ENCODE measurements at regions not wholly inside any gene's neighbourhood (a gene's known extent, or its start where the extent isn't known, plus 50 kb on each side); places are given as distances from the start of the nearest gene placed in this dataset.

GRCh38 chr2:194735837-194736542 lies 921.0 kb upstream of the SLC39A10 start:
- no peaks in the 10 kb centered on the region for H3K9me3 ChIP-seq (ENCODE audit: control insufficient read depth, low read length)
- H3K36me3 ChIP-seq (ENCODE audit: control insufficient read depth, insufficient read depth, low read length, severe bottlenecking), result no peaks in the 10 kb centered on the region
- DNase-seq (ENCODE audit: low read depth), result no peak
- H3K4me1 ChIP-seq (ENCODE audit: control insufficient read depth, insufficient read depth, low read length), result no peaks in the 10 kb centered on the region
- no peaks in the 10 kb centered on the region for H3K27me3 ChIP-seq (replicated peaks; ENCODE audit: control insufficient read depth, insufficient read depth, low read length)
- no peak overlapping the region for H3K4me3 ChIP-seq (ENCODE audit: low read length)
- H3K9ac ChIP-seq (ENCODE audit: low read length), result no peak overlapping the region

GRCh38 chr2:194730266-194730665 lies 926.8 kb upstream of the SLC39A10 start:
- Histone ChIP-seq H3K9ac (ENCODE audit: low read length) (no peak overlapping the region), H3K36me3 (ENCODE audit: control insufficient read depth, insufficient read depth, low read length, severe bottlenecking) (no peaks in the 10 kb centered on the region), H3K27me3 (replicated peaks; ENCODE audit: control insufficient read depth, insufficient read depth, low read length) (no peaks in the 10 kb centered on the region), H3K4me3 (ENCODE audit: low read length) (no peak overlapping the region), H3K4me1 (ENCODE audit: control insufficient read depth, insufficient read depth, low read length) (no peaks in the 10 kb centered on the region), H3K9me3 (ENCODE audit: control insufficient read depth, low read length) (no peaks in the 10 kb centered on the region)
- no peak for DNase-seq (ENCODE audit: low read depth)

- Histone ChIP-seq H3K27me3 (replicated peaks; ENCODE audit: control insufficient read depth, insufficient read depth, low read length) (no peaks in the 10 kb centered on the region), H3K36me3 (ENCODE audit: control insufficient read depth, insufficient read depth, low read length, severe bottlenecking) (no peaks in the 10 kb centered on the region), H3K9ac (ENCODE audit: low read length) (no peak overlapping the region), H3K4me3 (ENCODE audit: low read length) (no peak overlapping the region), H3K9me3 (ENCODE audit: control insufficient read depth, low read length) (no peaks in the 10 kb centered on the region), H3K4me1 (ENCODE audit: control insufficient read depth, insufficient read depth, low read length) (no peaks in the 10 kb centered on the region)
- no peak for DNase-seq (ENCODE audit: low read depth)
Observed at GRCh38 chr2:194725169-194725568, 931.9 kb upstream of the SLC39A10 start.

GRCh38 chr2:194723446-194723845 lies 933.6 kb upstream of the SLC39A10 start:
- Histone ChIP-seq H3K9ac (ENCODE audit: low read length) (no peak overlapping the region), H3K27me3 (replicated peaks; ENCODE audit: control insufficient read depth, insufficient read depth, low read length) (no peaks in the 10 kb centered on the region), H3K4me3 (ENCODE audit: low read length) (no peak overlapping the region), H3K4me1 (ENCODE audit: control insufficient read depth, insufficient read depth, low read length) (no peaks in the 10 kb centered on the region), H3K9me3 (ENCODE audit: control insufficient read depth, low read length) (no peaks in the 10 kb centered on the region), H3K36me3 (ENCODE audit: control insufficient read depth, insufficient read depth, low read length, severe bottlenecking) (no peaks in the 10 kb centered on the region)
- no peak for DNase-seq (ENCODE audit: low read depth)

- H3K36me3 ChIP-seq (ENCODE audit: control insufficient read depth, insufficient read depth, low read length, severe bottlenecking), result no peaks in the 10 kb centered on the region
- H3K9ac ChIP-seq (ENCODE audit: low read length), result no peak overlapping the region
- H3K27me3 ChIP-seq (replicated peaks; ENCODE audit: control insufficient read depth, insufficient read depth, low read length), result no peaks in the 10 kb centered on the region
- no peaks in the 10 kb centered on the region for H3K9me3 ChIP-seq (ENCODE audit: control insufficient read depth, low read length)
- no peaks in the 10 kb centered on the region for H3K4me1 ChIP-seq (ENCODE audit: control insufficient read depth, insufficient read depth, low read length)
- no peak overlapping the region for H3K4me3 ChIP-seq (ENCODE audit: low read length)
- no peak for DNase-seq (ENCODE audit: low read depth)
Observed at GRCh38 chr2:194721227-194721626, 935.8 kb upstream of the SLC39A10 start.

- Histone ChIP-seq H3K27me3 (replicated peaks; ENCODE audit: control insufficient read depth, insufficient read depth, low read length) (no peaks in the 10 kb centered on the region), H3K4me3 (ENCODE audit: low read length) (no peak overlapping the region), H3K36me3 (ENCODE audit: control insufficient read depth, insufficient read depth, low read length, severe bottlenecking) (no peaks in the 10 kb centered on the region), H3K9ac (ENCODE audit: low read length) (no peak overlapping the region), H3K4me1 (ENCODE audit: control insufficient read depth, insufficient read depth, low read length) (no peaks in the 10 kb centered on the region), H3K9me3 (ENCODE audit: control insufficient read depth, low read length) (no peaks in the 10 kb centered on the region)
- no peak for DNase-seq (ENCODE audit: low read depth)
Observed at GRCh38 chr2:194720462-194720861, 936.6 kb upstream of the SLC39A10 start.

GRCh38 chr2:194718881-194719280 lies 938.1 kb upstream of the SLC39A10 start:
- Histone ChIP-seq H3K36me3 (ENCODE audit: control insufficient read depth, insufficient read depth, low read length, severe bottlenecking) (no peaks in the 10 kb centered on the region), H3K4me1 (ENCODE audit: control insufficient read depth, insufficient read depth, low read length) (no peaks in the 10 kb centered on the region), H3K9ac (ENCODE audit: low read length) (no peak overlapping the region), H3K27me3 (replicated peaks; ENCODE audit: control insufficient read depth, insufficient read depth, low read length) (no peaks in the 10 kb centered on the region), H3K9me3 (ENCODE audit: control insufficient read depth, low read length) (no peaks in the 10 kb centered on the region), H3K4me3 (ENCODE audit: low read length) (no peak overlapping the region)
- DNase-seq (ENCODE audit: low read depth), result no peak

GRCh38 chr2:194714541-194714940 lies 942.5 kb upstream of the SLC39A10 start:
- no peaks in the 10 kb centered on the region for H3K36me3 ChIP-seq (ENCODE audit: control insufficient read depth, insufficient read depth, low read length, severe bottlenecking)
- no peaks in the 10 kb centered on the region for H3K9me3 ChIP-seq (ENCODE audit: control insufficient read depth, low read length)
- no peaks in the 10 kb centered on the region for H3K27me3 ChIP-seq (replicated peaks; ENCODE audit: control insufficient read depth, insufficient read depth, low read length)
- H3K4me1 ChIP-seq (ENCODE audit: control insufficient read depth, insufficient read depth, low read length), result no peaks in the 10 kb centered on the region
- H3K9ac ChIP-seq (ENCODE audit: low read length), result no peak overlapping the region
- H3K4me3 ChIP-seq (ENCODE audit: low read length), result no peak overlapping the region
- DNase-seq (ENCODE audit: low read depth), result no peak

GRCh38 chr2:194709840-194710239 lies 947.2 kb upstream of the SLC39A10 start:
- H3K27me3 ChIP-seq (replicated peaks; ENCODE audit: control insufficient read depth, insufficient read depth, low read length), result no peaks in the 10 kb centered on the region
- H3K4me1 ChIP-seq (ENCODE audit: control insufficient read depth, insufficient read depth, low read length), result no peaks in the 10 kb centered on the region
- H3K9me3 ChIP-seq (ENCODE audit: control insufficient read depth, low read length), result no peaks in the 10 kb centered on the region
- no peak overlapping the region for H3K4me3 ChIP-seq (ENCODE audit: low read length)
- DNase-seq (ENCODE audit: low read depth), result no peak
- H3K9ac ChIP-seq (ENCODE audit: low read length), result no peak overlapping the region
- no peaks in the 10 kb centered on the region for H3K36me3 ChIP-seq (ENCODE audit: control insufficient read depth, insufficient read depth, low read length, severe bottlenecking)

- H3K9me3 ChIP-seq (ENCODE audit: control insufficient read depth, low read length), result no peaks in the 10 kb centered on the region
- no peak overlapping the region for H3K4me3 ChIP-seq (ENCODE audit: low read length)
- no peaks in the 10 kb centered on the region for H3K4me1 ChIP-seq (ENCODE audit: control insufficient read depth, insufficient read depth, low read length)
- no peaks in the 10 kb centered on the region for H3K27me3 ChIP-seq (replicated peaks; ENCODE audit: control insufficient read depth, insufficient read depth, low read length)
- H3K9ac ChIP-seq (ENCODE audit: low read length), result no peak overlapping the region
- H3K36me3 ChIP-seq (ENCODE audit: control insufficient read depth, insufficient read depth, low read length, severe bottlenecking), result no peaks in the 10 kb centered on the region
- DNase-seq (ENCODE audit: low read depth), result no peak
Observed at GRCh38 chr2:194706179-194706578, 950.8 kb upstream of the SLC39A10 start.

- Histone ChIP-seq H3K9ac (ENCODE audit: low read length) (no peak overlapping the region), H3K36me3 (ENCODE audit: control insufficient read depth, insufficient read depth, low read length, severe bottlenecking) (no peaks in the 10 kb centered on the region), H3K4me3 (ENCODE audit: low read length) (no peak overlapping the region), H3K4me1 (ENCODE audit: control insufficient read depth, insufficient read depth, low read length) (no peaks in the 10 kb centered on the region), H3K9me3 (ENCODE audit: control insufficient read depth, low read length) (no peaks in the 10 kb centered on the region), H3K27me3 (replicated peaks; ENCODE audit: control insufficient read depth, insufficient read depth, low read length) (no peaks in the 10 kb centered on the region)
- no peak for DNase-seq (ENCODE audit: low read depth)
Observed at GRCh38 chr2:194705398-194705797, 951.6 kb upstream of the SLC39A10 start.

GRCh38 chr2:194700726-194701125 lies 956.3 kb upstream of the SLC39A10 start:
- no peak overlapping the region for H3K9ac ChIP-seq (ENCODE audit: low read length)
- no peak overlapping the region for H3K4me3 ChIP-seq (ENCODE audit: low read length)
- no peaks in the 10 kb centered on the region for H3K27me3 ChIP-seq (replicated peaks; ENCODE audit: control insufficient read depth, insufficient read depth, low read length)
- H3K9me3 ChIP-seq (ENCODE audit: control insufficient read depth, low read length), result no peaks in the 10 kb centered on the region
- DNase-seq (ENCODE audit: low read depth), result no peak
- H3K4me1 ChIP-seq (ENCODE audit: control insufficient read depth, insufficient read depth, low read length), result no peaks in the 10 kb centered on the region
- no peaks in the 10 kb centered on the region for H3K36me3 ChIP-seq (ENCODE audit: control insufficient read depth, insufficient read depth, low read length, severe bottlenecking)
